ENCODE measurements at regions not wholly inside any gene's neighbourhood (a gene's known extent, or its start where the extent isn't known, plus 50 kb on each side); places are given as distances from the start of the nearest gene placed in this dataset.

DNA sequence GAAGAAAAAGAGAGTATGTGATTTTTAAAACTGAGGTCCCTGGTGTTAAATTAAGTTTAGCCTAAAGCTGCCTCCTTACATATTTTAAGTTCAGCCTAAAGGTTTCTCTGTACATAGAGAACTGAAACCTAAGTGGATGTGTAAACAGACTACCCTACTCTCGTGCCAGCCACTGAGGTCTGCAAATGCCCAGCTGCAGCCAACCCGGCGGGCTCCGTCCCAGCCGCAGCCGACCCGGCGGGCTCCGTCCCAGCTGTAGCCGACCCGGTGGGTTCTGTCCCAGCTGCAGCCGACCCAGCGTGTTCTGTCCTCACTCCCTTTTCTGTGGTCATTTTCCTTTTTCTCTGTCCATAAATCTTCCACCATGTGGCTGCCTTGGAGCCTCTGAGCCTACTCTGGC, 97.2 kb upstream of the SFSWAP start:
- DNase-seq (ENCODE audit: low read depth): no peak
- TF ChIP-seq, protein P1, sequence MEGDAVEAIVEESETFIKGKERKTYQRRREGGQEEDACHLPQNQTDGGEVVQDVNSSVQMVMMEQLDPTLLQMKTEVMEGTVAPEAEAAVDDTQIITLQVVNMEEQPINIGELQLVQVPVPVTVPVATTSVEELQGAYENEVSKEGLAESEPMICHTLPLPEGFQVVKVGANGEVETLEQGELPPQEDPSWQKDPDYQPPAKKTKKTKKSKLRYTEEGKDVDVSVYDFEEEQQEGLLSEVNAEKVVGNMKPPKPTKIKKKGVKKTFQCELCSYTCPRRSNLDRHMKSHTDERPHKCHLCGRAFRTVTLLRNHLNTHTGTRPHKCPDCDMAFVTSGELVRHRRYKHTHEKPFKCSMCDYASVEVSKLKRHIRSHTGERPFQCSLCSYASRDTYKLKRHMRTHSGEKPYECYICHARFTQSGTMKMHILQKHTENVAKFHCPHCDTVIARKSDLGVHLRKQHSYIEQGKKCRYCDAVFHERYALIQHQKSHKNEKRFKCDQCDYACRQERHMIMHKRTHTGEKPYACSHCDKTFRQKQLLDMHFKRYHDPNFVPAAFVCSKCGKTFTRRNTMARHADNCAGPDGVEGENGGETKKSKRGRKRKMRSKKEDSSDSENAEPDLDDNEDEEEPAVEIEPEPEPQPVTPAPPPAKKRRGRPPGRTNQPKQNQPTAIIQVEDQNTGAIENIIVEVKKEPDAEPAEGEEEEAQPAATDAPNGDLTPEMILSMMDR (IDR thresholded peaks at IDR 0.05; ENCODE audit: control insufficient read depth, extremely low read depth, insufficient read depth): no peak

DNA sequence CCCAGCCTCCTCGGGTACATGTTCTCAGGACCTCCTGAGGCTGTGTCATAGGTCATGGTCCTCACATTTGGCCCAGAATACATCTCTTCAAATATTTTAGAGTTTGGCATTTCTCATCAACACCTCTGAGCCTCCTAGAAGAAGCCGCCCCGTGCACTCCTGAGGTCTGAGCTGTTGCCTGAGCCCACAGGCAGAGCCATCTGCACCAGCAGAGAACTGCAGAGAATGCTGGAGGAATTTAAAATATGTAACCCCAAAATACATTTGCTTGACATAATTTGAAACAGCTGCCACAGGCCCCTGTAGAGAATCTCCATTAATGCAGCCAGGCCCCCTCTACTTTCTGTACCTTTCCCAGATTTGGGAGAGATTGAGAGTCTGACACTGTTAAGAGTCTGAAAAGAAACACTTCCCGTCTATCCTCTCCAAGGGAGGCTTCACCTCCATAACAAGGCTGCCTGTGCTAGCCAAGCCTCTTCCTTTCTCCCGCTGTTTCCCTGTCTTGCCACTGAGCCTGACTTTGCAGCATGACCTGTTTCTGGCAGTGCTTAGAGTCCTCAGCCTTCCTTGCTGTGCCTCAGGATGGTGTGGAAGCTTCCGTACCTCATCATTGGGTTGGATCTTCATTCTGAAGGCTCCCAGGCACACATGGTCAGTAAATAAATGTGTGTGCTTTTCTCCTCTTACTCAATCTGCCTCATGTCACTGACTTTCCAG, 95.4 kb upstream of the SFSWAP start:
- no peak overlapping the region for H3K4me3 ChIP-seq (ENCODE audit: low read depth, low read length)

More for the DNA sequence above, 97.2 kb upstream of the SFSWAP start:
- H3K4me3 ChIP-seq (ENCODE audit: low read depth, low read length): no peak overlapping the region

DNA sequence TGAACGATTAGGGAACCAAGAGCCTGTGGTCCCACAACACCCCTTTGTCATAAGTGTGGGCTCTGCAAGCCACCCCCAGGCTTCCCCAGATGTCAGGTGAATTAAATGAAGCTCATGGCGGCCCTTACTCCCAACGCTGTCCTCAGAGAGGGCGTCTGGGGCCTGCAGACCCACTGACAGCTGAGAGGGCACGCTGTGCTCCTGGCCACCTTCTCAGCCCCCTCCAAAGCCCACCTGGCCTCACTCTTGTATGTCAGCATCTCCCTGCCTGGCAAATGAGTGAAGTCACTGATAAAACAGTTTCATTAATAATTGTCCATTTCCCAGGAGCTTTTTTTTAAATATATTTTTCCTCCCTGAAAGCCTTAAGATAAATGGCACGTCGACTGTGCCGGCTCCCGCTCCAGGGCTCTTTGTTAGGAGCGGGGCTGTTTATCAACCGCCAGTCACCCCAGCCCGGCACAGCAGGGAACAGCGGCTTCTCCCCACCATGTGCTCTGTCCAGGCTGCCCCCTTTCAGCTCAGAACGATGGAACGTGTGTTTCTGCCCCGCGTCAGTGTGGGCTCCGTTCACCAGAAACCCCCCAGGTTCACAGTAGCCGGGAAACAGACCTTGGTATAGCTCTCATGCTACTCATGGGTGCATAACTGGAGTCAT, 94.7 kb upstream of the SFSWAP start:
- no peak for DNase-seq (ENCODE audit: low read depth)
- TF ChIP-seq, protein P1 (IDR thresholded peaks at IDR 0.05; ENCODE audit: control insufficient read depth, extremely low read depth, insufficient read depth): no peak
- no peak overlapping the region for H3K4me3 ChIP-seq (ENCODE audit: low read depth, low read length)

More for the DNA sequence above, 95.4 kb upstream of the SFSWAP start:
- DNase-seq (ENCODE audit: low read depth): no peak
- TF ChIP-seq, protein P1 (IDR thresholded peaks at IDR 0.05; ENCODE audit: control insufficient read depth, extremely low read depth, insufficient read depth): no peak

DNA sequence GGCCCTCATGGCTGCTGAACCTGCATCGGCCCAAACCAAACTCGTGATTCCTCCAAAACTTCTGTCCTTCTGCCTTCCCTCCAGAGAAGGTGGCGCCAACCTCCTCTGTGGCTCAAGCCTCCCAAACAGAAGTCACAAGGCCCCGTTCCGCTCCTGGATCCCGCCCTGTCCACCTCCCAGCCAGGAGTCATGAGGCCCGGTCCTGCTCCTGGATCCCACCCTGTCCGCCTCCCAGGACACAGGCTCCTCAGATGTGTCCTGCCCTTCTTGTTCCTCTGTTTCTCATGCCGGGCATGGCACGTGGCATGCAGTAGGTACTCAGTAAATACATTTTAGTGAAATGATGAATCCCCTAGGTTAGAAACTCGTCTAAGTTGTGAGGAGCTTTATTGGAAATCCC, 94.2 kb upstream of the SFSWAP start:
- H3K4me3 ChIP-seq (ENCODE audit: low read depth, low read length): no peak overlapping the region
- no peak for DNase-seq (ENCODE audit: low read depth)
- TF ChIP-seq, protein P1 (IDR thresholded peaks at IDR 0.05; ENCODE audit: control insufficient read depth, extremely low read depth, insufficient read depth): no peak

DNA sequence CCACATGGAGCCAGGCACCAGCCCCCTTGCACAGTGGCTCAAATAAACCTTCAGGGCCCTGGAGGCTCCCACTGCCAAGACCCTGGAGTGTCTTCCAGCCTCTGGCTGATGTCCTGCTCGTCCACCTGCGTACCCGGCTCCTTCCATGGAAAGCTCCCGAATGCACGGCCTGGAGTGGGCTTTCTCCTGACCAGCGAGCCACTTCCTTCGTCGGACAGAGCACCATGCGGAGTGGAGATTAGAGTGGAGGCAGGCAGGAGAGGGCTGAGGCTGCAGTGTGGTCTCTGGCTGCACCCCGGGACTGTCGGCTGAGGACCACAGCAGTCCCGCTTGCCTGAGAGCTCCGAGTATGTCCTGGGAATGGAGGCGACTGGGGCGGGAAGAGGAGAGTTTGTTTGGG, 93.7 kb upstream of the SFSWAP start:
- DNase-seq (ENCODE audit: low read depth): no peak
- TF ChIP-seq, protein P1 (IDR thresholded peaks at IDR 0.05; ENCODE audit: control insufficient read depth, extremely low read depth, insufficient read depth): no peak
- no peak overlapping the region for H3K4me3 ChIP-seq (ENCODE audit: low read depth, low read length)

DNA sequence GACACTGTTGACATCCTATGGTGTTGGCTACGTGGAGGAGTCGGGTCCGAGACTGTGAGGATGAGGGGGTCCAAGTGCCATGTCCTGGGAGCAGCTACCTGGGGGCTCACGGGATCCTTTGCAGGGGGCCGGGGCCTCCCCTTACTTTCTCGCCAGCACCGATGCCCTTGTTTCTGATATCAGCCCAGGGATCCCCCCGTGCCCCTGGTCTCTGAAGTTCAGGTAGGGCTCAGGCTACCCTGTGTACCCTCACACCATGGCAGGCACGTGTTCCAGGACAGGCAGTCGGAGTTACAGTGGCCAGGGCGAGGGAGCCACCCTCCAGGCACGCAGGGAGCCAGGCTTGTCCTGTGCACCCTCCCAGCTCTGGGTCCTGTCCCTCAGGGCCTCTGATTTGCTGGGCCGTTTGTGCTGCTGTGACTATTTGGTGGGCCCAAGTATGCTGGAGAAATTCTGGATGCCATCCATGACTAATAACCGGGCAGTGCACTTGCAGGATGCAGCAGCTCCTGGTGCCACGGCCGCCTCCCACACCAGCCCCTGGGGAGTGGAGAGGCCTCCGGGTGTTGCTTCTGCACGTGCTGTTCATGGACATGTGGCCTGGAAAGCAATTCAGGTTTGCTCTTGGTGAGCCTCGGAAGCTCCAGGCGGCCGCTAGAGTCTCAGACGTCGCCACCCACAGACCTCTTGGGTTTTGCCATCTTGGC, 93.1 kb upstream of the SFSWAP start:
- no peak overlapping the region for H3K4me3 ChIP-seq (ENCODE audit: low read depth, low read length)
- TF ChIP-seq, protein P1 (IDR thresholded peaks at IDR 0.05; ENCODE audit: control insufficient read depth, extremely low read depth, insufficient read depth): no peak
- DNase-seq (ENCODE audit: low read depth): no peak

Measured in LNCaP clone FGC (cell line).